MM.1S (cell line): ENCODE measurements at regions not wholly inside any gene's neighbourhood (a gene's known extent, or its start where the extent isn't known, plus 50 kb on each side); places are given as distances from the start of the nearest gene placed in this dataset.

ENCODE experiments used
- DNase-seq: peaks from one replicate; pipeline ENCODE4 v3.0.0-alpha.2; 2015
- H2AFZ ChIP-seq: fragments of 300-600 bp; sonication (generic); 2 replicates; pipeline ENCODE4 v1.6.0; 2016; ENCODE audit warnings: antibody characterized with exemption, low read length
- H3F3A ChIP-seq: fragments of 300-600 bp; sonication (generic); 2 replicates; pipeline ENCODE4 v1.6.1; 2016; ENCODE audit warnings: mild to moderate bottlenecking, antibody characterized with exemption, low read length, moderate library complexity, mixed read lengths; ENCODE audit not compliant: insufficient read depth
- H3K27ac ChIP-seq: fragments of 300-600 bp; sonication (generic); 2 replicates; pipeline ENCODE4 v1.5.1; 2016; ENCODE audit warnings: mild to moderate bottlenecking, low read length
- H3K27me3 ChIP-seq: fragments of 300-600 bp; sonication (generic); replicated peaks from 2 replicates; pipeline ENCODE4 v1.6.0; 2016; ENCODE audit warnings: low read length; ENCODE audit not compliant: insufficient read depth
- H3K36me3 ChIP-seq: fragments of 300-600 bp; sonication (generic); replicated peaks from 2 replicates; pipeline ENCODE4 v1.6.1; 2016; ENCODE audit warnings: mild to moderate bottlenecking, low read length, mixed read lengths; ENCODE audit not compliant: insufficient read depth
- H3K4me1 ChIP-seq: fragments of 300-600 bp; sonication (generic); 2 replicates; pipeline ENCODE4 v1.6.1; 2016; ENCODE audit warnings: low read length, mixed read lengths
- H3K4me2 ChIP-seq: fragments of 300-600 bp; sonication (generic); 2 replicates; pipeline ENCODE4 v1.6.0; 2016; ENCODE audit warnings: low read depth, low read length
- H3K4me3 ChIP-seq: fragments of 300-600 bp; sonication (generic); 2 replicates; pipeline ENCODE4 v1.5.1; 2016; ENCODE audit warnings: low read length, mixed read lengths
- H3K79me2 ChIP-seq: fragments of 300-600 bp; sonication (generic); 2 replicates; pipeline ENCODE4 v1.6.1; 2016; ENCODE audit warnings: mixed run types, low read length, mixed read lengths
- H3K9ac ChIP-seq: fragments of 300-600 bp; sonication (generic); 2 replicates; pipeline ENCODE4 v1.6.1; 2016; ENCODE audit warnings: low read length, mixed read lengths
- H3K9me2 ChIP-seq: fragments of 300-600 bp; sonication (generic); replicated peaks from 2 replicates; pipeline ENCODE4 v1.6.1; 2016; ENCODE audit warnings: mild to moderate bottlenecking, low read length, mixed read lengths; ENCODE audit not compliant: insufficient read depth
- H3K9me3 ChIP-seq: fragments of 300-600 bp; sonication (generic); replicated peaks from 2 replicates; pipeline ENCODE4 v1.6.1; 2016; ENCODE audit warnings: mild to moderate bottlenecking, low read length, mixed read lengths; ENCODE audit not compliant: insufficient read depth
- H4K20me1 ChIP-seq: fragments of 300-600 bp; sonication (generic); 2 replicates; pipeline ENCODE4 v1.6.1; 2016; ENCODE audit warnings: mild to moderate bottlenecking, low read length, moderate library complexity, mixed read lengths; ENCODE audit not compliant: insufficient read depth
- EZH2 ChIP-seq: fragments of 300-600 bp; sonication (generic); optimal IDR thresholded peaks from 2 replicates; pipeline ENCODE3; 2017; ENCODE audit warnings: low read depth, mild to moderate bottlenecking, antibody characterized with exemption, low read length, mixed read lengths
- EZH2phosphoT487 ChIP-seq: fragments of 300-600 bp; sonication (generic); IDR thresholded peaks from 2 replicates; pipeline ENCODE4 v1.6.1; 2018; ENCODE audit warnings: antibody characterized with exemption, low read length
- TF ChIP-seq, protein P1 (sequence below): fragments of 300-600 bp; sonication (generic); IDR thresholded peaks from 2 replicates; pipeline ENCODE4 v1.5.1; 2016; ENCODE audit warnings: antibody characterized with exemption, low read length, mixed read lengths

DNA sequence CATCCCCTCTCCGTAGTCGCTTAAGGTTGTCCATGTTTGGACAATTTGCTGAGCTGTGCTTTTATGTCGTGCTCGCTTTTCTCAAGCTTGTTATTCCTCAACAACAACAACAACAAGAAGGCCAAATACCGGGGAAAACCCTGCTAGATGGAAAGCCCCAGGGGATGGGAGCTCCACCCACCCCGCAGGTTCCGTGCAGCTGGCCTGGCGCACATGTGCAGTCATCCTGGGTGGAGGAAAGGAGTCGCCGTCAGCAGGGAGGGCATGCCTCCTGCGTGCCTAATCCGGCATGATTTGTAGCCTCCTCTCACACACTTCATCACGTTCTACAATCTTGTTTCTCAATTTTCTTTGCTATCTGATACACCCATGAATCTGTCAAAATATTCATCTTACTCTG lies 87.4 kb upstream of the SALL3 start:
- Histone ChIP-seq H3K4me1 (no peaks in the 10 kb centered on the region), H2AFZ (peak overlapping the region; percentile 9; the same call in 1 of the 2 replicates), H4K20me1 (no peaks in the 10 kb centered on the region), H3K27me3 (no peaks in the 10 kb centered on the region), H3K9ac (no peak overlapping the region), H3K4me2 (no peak overlapping the region), H3K9me3 (no peaks in the 10 kb centered on the region), H3K36me3 (no peaks in the 10 kb centered on the region), H3K9me2 (no peaks in the 10 kb centered on the region), H3F3A (no peaks in the 10 kb centered on the region), H3K4me3 (no peak overlapping the region), H3K27ac (peak overlapping the region; percentile 69), H3K79me2 (no peaks in the 10 kb centered on the region)
- TF ChIP-seq EZH2phosphoT487 (no peak), EZH2 (no peak)
- TF ChIP-seq, protein P1, sequence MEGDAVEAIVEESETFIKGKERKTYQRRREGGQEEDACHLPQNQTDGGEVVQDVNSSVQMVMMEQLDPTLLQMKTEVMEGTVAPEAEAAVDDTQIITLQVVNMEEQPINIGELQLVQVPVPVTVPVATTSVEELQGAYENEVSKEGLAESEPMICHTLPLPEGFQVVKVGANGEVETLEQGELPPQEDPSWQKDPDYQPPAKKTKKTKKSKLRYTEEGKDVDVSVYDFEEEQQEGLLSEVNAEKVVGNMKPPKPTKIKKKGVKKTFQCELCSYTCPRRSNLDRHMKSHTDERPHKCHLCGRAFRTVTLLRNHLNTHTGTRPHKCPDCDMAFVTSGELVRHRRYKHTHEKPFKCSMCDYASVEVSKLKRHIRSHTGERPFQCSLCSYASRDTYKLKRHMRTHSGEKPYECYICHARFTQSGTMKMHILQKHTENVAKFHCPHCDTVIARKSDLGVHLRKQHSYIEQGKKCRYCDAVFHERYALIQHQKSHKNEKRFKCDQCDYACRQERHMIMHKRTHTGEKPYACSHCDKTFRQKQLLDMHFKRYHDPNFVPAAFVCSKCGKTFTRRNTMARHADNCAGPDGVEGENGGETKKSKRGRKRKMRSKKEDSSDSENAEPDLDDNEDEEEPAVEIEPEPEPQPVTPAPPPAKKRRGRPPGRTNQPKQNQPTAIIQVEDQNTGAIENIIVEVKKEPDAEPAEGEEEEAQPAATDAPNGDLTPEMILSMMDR = no peak
- peak; percentile 53 for DNase-seq

GRCh38 chr18:78892721-78893120 lies 86.9 kb upstream of the SALL3 start:
- DNase-seq = no peak
- no peaks in the 10 kb centered on the region for H3K27me3 ChIP-seq
- H3K79me2 ChIP-seq = no peaks in the 10 kb centered on the region
- no peak overlapping the region for H2AFZ ChIP-seq
- TF ChIP-seq EZH2 (no peak), EZH2phosphoT487 (no peak)
- TF ChIP-seq, protein P1 = no peak
- H3K4me2 ChIP-seq = no peak overlapping the region
- no peak overlapping the region for H3K9ac ChIP-seq
- H3F3A ChIP-seq = no peaks in the 10 kb centered on the region
- H3K4me3 ChIP-seq = no peak overlapping the region
- H3K27ac ChIP-seq = no peak overlapping the region; the same call in 1 of the 2 replicates
- no peaks in the 10 kb centered on the region for H3K4me1 ChIP-seq
- no peaks in the 10 kb centered on the region for H3K36me3 ChIP-seq
- no peaks in the 10 kb centered on the region for H4K20me1 ChIP-seq
- H3K9me2 ChIP-seq = no peaks in the 10 kb centered on the region
- no peaks in the 10 kb centered on the region for H3K9me3 ChIP-seq

DNA sequence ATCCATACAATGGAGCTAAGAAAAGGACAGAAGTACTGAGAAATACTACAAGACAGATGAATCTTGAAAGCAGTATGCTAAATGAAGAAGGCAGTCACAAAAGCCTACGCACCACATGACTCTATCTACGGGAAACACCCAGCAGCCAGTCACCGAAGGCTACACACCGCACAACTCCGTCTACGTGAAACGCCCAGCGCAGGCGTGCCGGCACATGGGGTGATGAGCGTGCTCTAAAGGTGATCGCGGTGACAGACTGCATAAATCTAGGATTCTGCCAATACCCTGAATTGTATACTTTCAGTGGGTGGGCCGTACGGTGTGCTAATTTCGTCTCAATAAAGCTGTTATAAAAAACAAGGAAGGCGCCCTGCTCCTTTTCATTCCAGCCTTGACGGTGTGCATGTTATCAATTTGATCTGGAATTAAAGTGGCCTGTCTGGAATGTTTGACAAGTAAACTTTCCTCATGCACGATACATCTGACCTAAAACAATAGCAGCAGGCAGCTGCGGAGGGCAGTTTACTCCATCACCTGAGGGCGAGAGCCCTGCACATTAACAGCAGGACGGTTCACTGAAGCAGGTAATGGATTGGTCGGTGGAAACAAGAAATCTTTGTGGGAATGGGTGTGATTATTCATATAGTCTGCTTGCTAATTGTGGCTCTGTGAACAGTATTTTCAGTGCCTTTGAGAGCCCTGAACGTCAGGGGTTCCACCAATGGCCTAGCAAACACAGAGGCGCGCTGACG lies 86.2 kb upstream of the SALL3 start:
- Histone ChIP-seq H3F3A (no peaks in the 10 kb centered on the region), H3K9ac (no peak overlapping the region), H3K9me2 (no peaks in the 10 kb centered on the region), H3K27ac (no peak overlapping the region), H3K4me1 (no peaks in the 10 kb centered on the region), H4K20me1 (no peaks in the 10 kb centered on the region), H3K79me2 (no peaks in the 10 kb centered on the region), H3K27me3 (no peaks in the 10 kb centered on the region), H2AFZ (no peak overlapping the region), H3K4me2 (no peak overlapping the region), H3K36me3 (no peaks in the 10 kb centered on the region), H3K9me3 (no peaks in the 10 kb centered on the region), H3K4me3 (no peak overlapping the region)
- no peak for DNase-seq
- TF ChIP-seq EZH2phosphoT487 = no peak
- TF ChIP-seq EZH2 = no peak
- TF ChIP-seq, protein P1 = no peak
